RWPE1 (cell line): ENCODE measurements at regions not wholly inside any gene's neighbourhood (a gene's known extent, or its start where the extent isn't known, plus 50 kb on each side); places are given as distances from the start of the nearest gene placed in this dataset.

Source experiments
- CTCF ChIA-PET: fragments of 350-600 bp; sonication (Branson Sonifier 250); formaldehyde crosslinking; extraction: SDS; loops from one replicate; lab custom pipeline; 2021; lab: Yijun Ruan, JAX
- POLR2A ChIA-PET: fragments of 400-600 bp; formaldehyde crosslinking; extraction: SDS; loops from one replicate; lab custom pipeline; 2020; ENCODE audit warnings: antibody characterized with exemption; ENCODE audit not compliant: low non-redundant PET; lab: Yijun Ruan, JAX
- DNase-seq: peaks from one replicate; pipeline ENCODE4 v3.0.0; 2012; ENCODE audit warnings: low spot score
- H3K27ac ChIP-seq: fragments of 450-650 bp; 2 replicates; pipeline ENCODE4 v1.5.1; 2017
- CTCF ChIP-seq: fragments of 450-650 bp; conservative IDR thresholded peaks from 2 replicates; pipeline ENCODE4 v1.5.1; 2017; ENCODE audit warnings: low read depth, mild to moderate bottlenecking

DNA sequence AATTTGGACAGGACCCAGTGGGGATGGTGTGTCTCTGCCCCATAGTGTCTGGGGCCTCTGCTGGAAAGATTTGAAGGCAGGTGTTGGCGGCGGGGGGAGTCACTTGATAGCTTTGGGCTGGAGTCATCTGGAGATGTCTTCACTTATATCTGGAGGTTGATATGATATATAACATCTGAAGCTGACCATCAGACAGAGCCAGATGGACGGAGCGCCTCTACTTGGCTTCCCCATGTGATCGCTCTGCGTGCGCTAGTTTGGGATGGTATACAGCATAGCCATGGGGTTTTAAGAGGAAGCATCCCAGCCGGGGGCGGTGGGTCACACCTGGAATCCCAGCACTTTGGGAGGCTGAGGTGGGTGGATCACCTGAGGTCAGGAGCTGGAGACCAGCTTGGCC, 130.7 kb upstream of the NLRP1 start:
- TF ChIP-seq CTCF: no peak
- POLR2A ChIA-PET: no interaction called here
- DNase-seq: no peak
- CTCF ChIA-PET: no interaction called here
- H3K27ac ChIP-seq: no peak overlapping the region

GRCh38 chr17:5715478-5715877, 131.2 kb upstream of the NLRP1 start:
- no peak overlapping the region for H3K27ac ChIP-seq
- TF ChIP-seq CTCF: no peak
- POLR2A ChIA-PET: no interaction called here
- DNase-seq: no peak
- CTCF ChIA-PET: no interaction called here

GRCh38 chr17:5718726-5719125, 134.4 kb upstream of the NLRP1 start:
- CTCF ChIA-PET: no interaction called here
- H3K27ac ChIP-seq: no peak overlapping the region
- TF ChIP-seq CTCF: no peak
- POLR2A ChIA-PET: no interaction called here
- DNase-seq: no peak

DNA sequence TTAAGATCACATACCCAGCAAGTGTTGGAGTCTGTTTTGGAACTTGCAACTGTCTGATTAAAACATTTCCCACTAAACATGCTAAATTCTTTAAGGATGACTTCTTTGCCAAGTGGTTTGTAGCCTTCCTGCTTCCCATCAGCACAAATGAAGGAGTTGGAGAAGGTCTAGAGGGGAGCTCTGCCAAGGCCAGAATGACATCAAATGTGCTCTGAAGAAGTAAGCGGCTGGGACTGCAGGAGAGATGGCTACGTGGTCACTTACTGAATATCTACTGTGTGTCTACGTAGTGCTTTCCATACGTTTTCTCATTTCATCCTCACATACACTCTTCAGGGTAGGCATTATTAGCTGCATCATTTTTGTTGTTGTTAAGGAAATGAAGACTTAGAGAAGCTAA, 135.7 kb upstream of the NLRP1 start:
- CTCF ChIA-PET: no interaction called here
- POLR2A ChIA-PET: no interaction called here
- no peak for TF ChIP-seq CTCF
- DNase-seq: no peak
- H3K27ac ChIP-seq: no peak overlapping the region

DNA sequence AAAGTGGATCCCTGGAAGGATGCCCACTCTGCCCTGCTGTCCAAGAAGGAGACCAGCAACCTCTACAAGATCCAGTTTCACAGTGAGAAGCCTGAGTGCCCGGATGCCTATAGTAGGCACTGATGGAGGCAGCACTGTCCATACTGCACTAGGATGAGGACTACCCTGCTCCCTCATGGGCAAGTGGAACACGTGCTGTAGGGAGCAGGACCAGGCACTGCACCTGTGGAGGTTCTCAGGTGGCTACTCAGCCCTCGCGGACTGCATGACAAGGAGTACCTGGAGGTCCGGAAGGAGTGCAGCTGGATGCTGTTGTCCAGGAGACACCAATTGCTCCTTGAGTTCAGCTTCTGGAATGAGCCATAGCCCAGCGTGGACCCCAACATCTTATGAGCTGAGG, 146.1 kb upstream of the NLRP1 start:
- ChIA-PET CTCF (no interaction called here), POLR2A (no interaction called here)
- TF ChIP-seq CTCF: no peak
- H3K27ac ChIP-seq: no peak overlapping the region
- DNase-seq: no peak

- no peak for DNase-seq
- ChIA-PET POLR2A (no interaction called here), CTCF (no interaction called here)
- H3K27ac ChIP-seq: no peak overlapping the region
- no peak for TF ChIP-seq CTCF
These were observed 156.6 kb upstream of the NLRP1 start for GRCh38 chr17:5740937-5741336.

- ChIA-PET CTCF (no interaction called here), POLR2A (no interaction called here)
- no peak for DNase-seq
- no peak overlapping the region for H3K27ac ChIP-seq
- no peak for TF ChIP-seq CTCF
These were observed 157.5 kb upstream of the NLRP1 start for GRCh38 chr17:5741810-5742209.
